Subcutaneous abdominal adipose tissue (tissue), 5 donors: ENCODE measurements at regions not wholly inside any gene's neighbourhood (a gene's known extent, or its start where the extent isn't known, plus 50 kb on each side); places are given as distances from the start of the nearest gene placed in this dataset.
"Not testable (repeated sequence)": the region's sequence is repeated elsewhere in the genome, so short reads cannot be mapped to it uniquely, and the experiment has no call there.

Experiments used
- H3K27ac ChIP-seq: one replicate; pipeline ENCODE4 v1.7.0; 2013; ENCODE audit warnings: low read depth, mild to moderate bottlenecking, inconsistent platforms, low read length, moderate library complexity
- H3K27me3 ChIP-seq, 5 donors: one replicate each; pipeline ENCODE4 v1.7.0; 2013; ENCODE audit warnings: low read length in 5 of 5, inconsistent platforms in 1 of 5; ENCODE audit not compliant: control insufficient read depth in 5 of 5, insufficient read depth in 4 of 5
- H3K36me3 ChIP-seq, 5 donors: one replicate each; pipeline ENCODE4 v1.7.0; 2013; ENCODE audit warnings: low read length in 5 of 5; ENCODE audit not compliant: control insufficient read depth in 5 of 5, insufficient read depth in 5 of 5
- H3K4me1 ChIP-seq, 5 donors: one replicate each; pipeline ENCODE4 v1.7.0; 2013; ENCODE audit warnings: low read length in 5 of 5, mild to moderate bottlenecking in 3 of 5, moderate library complexity in 1 of 5; ENCODE audit not compliant: control insufficient read depth in 5 of 5, insufficient read depth in 5 of 5
- H3K4me3 ChIP-seq, 5 donors: one replicate each; pipeline ENCODE4 v1.7.0; 2013; ENCODE audit warnings: low read length in 5 of 5, low read depth in 1 of 5
- H3K9ac ChIP-seq, 5 donors: one replicate each; pipeline ENCODE4 v1.7.0; 2013; ENCODE audit warnings: low read length in 5 of 5, mild to moderate bottlenecking in 4 of 5, moderate library complexity in 3 of 5
- H3K9me3 ChIP-seq, 5 donors: one replicate each; pipeline ENCODE4 v1.7.0; 2013; ENCODE audit warnings: low read length in 5 of 5; ENCODE audit not compliant: control insufficient read depth in 5 of 5
- donor health status: healthy.
- donor health status: healthy.
- donor health status: healthy.
- donor health status: healthy.
- donor health status: healthy.

DNA sequence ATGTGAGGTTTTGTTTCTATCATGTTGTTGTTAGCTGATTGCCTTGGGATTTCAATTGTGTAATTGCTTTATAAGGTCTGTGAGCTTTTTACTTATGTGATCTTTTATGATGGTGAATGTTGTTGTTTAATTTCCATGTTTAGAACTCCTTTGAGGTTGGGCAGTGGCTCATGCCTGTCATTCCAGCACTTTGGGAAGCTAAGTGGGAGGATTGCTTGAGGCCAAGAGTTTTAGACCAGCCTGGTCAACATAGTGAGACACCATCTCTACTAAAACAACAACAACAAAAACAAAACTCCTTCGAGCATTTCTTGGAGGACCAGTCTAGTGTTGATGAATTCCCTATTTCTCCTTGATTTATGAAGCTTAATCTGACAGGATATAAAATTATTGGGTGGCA is 102.1 kb upstream of the PMCH start:
- H3K4me1 ChIP-seq, result peaks cover 0 to 3% (median 0%) of the 10 kb centered on the region in 5 donors
- H3K9me3 ChIP-seq, result peaks cover 0 to 7% (median 0%) of the 10 kb centered on the region in 5 donors
- no peak overlapping the region for H3K4me3 ChIP-seq
- no peak overlapping the region for H3K9ac ChIP-seq
- no peaks in the 10 kb centered on the region for H3K36me3 ChIP-seq
- no peaks in the 10 kb centered on the region for H3K27me3 ChIP-seq
- H3K27ac ChIP-seq, result no peak overlapping the region

DNA sequence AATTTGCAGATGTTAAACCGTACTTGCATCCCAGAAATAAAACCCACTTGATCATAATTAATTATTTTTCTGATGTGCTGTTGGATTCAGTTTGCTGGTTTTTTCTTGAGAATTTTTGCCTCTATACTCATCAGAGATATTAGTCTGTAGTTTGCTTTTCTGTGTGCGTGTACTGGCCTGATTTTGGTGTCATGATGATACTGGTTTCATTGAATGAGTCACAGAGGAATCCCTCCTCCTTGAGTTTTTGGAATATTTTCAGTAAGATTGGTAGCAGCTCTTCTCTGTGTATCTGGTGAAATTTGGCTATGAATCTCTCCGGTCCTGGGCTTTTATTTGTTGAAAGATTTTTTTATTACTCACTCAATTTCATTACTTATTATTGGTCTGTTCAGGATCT is 100.4 kb upstream of the PMCH start:
- no peak overlapping the region for H3K4me3 ChIP-seq
- H3K36me3 ChIP-seq, result no peaks in the 10 kb centered on the region
- no peaks in the 10 kb centered on the region for H3K27me3 ChIP-seq
- H3K9ac ChIP-seq, result no peak overlapping the region
- H3K4me1 ChIP-seq, result no peaks in the 10 kb centered on the region
- H3K27ac ChIP-seq, result no peak overlapping the region
- peaks cover 0 to 7% (median 0%) of the 10 kb centered on the region in 5 donors for H3K9me3 ChIP-seq

GRCh38 chr12:102297412-102297811 is 99.8 kb upstream of the PMCH start:
- Histone ChIP-seq H3K36me3 (no peaks in the 10 kb centered on the region), H3K27ac (no peak overlapping the region), H3K9me3 (peaks cover 0 to 7% (median 0%) of the 10 kb centered on the region in 5 donors), H3K4me1 (no peaks in the 10 kb centered on the region), H3K4me3 (no peak overlapping the region), H3K27me3 (no peaks in the 10 kb centered on the region), H3K9ac (no peak overlapping the region)

DNA sequence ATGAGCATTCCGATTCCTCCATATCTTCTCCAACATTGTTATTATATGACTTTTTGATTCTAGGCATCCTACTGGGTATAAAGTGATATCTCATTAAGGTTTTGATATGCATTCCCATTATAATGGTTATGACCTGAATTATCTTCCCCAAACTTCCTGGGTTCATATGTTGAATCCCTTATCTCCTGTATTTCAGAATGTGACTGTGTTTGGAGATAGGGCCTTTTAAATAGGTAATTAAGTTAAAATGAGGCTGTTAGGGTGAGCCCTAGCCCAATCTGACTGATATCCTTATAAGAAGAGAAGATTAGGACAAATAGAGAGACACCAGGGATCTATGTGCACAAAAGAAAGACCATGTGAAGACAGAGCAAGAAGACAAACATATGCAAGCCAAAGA is 96.9 kb upstream of the PMCH start:
- no peaks in the 10 kb centered on the region for H3K4me1 ChIP-seq
- no peaks in the 10 kb centered on the region for H3K9me3 ChIP-seq
- no peaks in the 10 kb centered on the region for H3K36me3 ChIP-seq
- no peaks in the 10 kb centered on the region for H3K27me3 ChIP-seq
- no peak overlapping the region for H3K9ac ChIP-seq
- H3K4me3 ChIP-seq, result no peak overlapping the region
- no peak overlapping the region for H3K27ac ChIP-seq

GRCh38 chr12:102291498-102292440 is 94.1 kb upstream of the PMCH start:
- H3K9ac ChIP-seq, H3K4me3 ChIP-seq, H3K36me3 ChIP-seq, H3K27ac ChIP-seq, H3K9me3 ChIP-seq, H3K4me1 ChIP-seq, H3K27me3 ChIP-seq: not testable (repeated sequence)

DNA sequence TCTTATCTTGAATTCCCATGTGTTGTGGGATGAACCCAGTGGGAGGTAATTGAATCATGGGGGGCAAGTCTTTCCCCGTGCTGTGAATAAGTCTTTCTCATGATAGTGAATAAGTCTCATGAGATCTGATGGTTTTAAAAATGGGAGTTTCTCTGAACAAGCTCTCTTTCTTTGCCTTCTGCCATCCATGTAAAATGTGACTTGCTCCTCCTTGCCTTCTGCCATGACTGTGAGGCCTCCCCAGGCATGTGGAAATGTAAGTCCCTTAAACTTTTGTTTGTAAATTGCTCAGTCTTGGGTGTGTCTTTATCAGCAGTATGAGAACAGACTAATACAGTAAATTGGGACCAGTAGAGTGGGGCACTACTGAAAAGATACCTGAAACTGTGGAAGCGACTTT is 92.1 kb upstream of the PMCH start:
- H3K4me3 ChIP-seq, H3K4me1 ChIP-seq, H3K27me3 ChIP-seq, H3K9me3 ChIP-seq, H3K9ac ChIP-seq, H3K36me3 ChIP-seq, H3K27ac ChIP-seq: not testable (repeated sequence)

GRCh38 chr12:102281231-102281630 is 83.6 kb upstream of the PMCH start:
- H3K27me3 ChIP-seq, result no peaks in the 10 kb centered on the region
- H3K9ac ChIP-seq, result no peak overlapping the region
- no peak overlapping the region for H3K27ac ChIP-seq
- H3K4me3 ChIP-seq, result no peak overlapping the region
- no peaks in the 10 kb centered on the region for H3K4me1 ChIP-seq
- H3K9me3 ChIP-seq, result peaks cover 0 to 5% (median 0%) of the 10 kb centered on the region in 5 donors
- no peaks in the 10 kb centered on the region for H3K36me3 ChIP-seq

GRCh38 chr12:102255687-102256086 is 58.1 kb upstream of the PMCH start:
- not testable (repeated sequence) for H3K4me3 ChIP-seq, H3K27ac ChIP-seq, H3K9ac ChIP-seq, H3K27me3 ChIP-seq, H3K4me1 ChIP-seq, H3K36me3 ChIP-seq, H3K9me3 ChIP-seq

DNA sequence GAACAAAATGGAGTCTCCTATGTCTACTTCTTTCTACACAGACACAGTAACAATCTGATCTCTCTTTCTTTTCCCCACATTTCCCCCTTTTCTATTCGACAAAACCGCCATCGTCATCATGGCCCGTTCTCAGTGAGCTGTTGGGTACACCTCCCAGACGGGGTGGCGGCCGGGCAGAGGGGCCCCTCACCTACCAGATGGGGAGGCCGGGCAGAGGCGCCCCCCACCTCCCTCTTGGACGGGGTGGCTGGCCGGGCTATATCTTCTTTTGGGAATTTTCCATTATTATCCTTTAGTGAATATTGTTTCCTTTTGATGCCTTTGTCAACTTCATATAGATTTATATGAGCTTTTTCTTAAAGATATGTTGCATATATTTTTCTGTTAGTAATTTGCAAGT is 53.4 kb upstream of the PMCH start:
- not testable (repeated sequence) for H3K4me1 ChIP-seq, H3K9ac ChIP-seq, H3K9me3 ChIP-seq, H3K4me3 ChIP-seq, H3K36me3 ChIP-seq, H3K27me3 ChIP-seq, H3K27ac ChIP-seq

- Histone ChIP-seq H3K4me1 (no peaks in the 10 kb centered on the region), H3K9ac (no peak overlapping the region), H3K4me3 (no peak overlapping the region), H3K27me3 (no peaks in the 10 kb centered on the region), H3K36me3 (no peaks in the 10 kb centered on the region), H3K9me3 (peaks cover 0 to 2% (median 0%) of the 10 kb centered on the region in 5 donors), H3K27ac (no peak overlapping the region)
Measured at GRCh38 chr12:102249079-102249841, 51.6 kb upstream of the PMCH start.
